ENCODE measurements at regions not wholly inside any gene's neighbourhood (a gene's known extent, or its start where the extent isn't known, plus 50 kb on each side); places are given as distances from the start of the nearest gene placed in this dataset.

DNA sequence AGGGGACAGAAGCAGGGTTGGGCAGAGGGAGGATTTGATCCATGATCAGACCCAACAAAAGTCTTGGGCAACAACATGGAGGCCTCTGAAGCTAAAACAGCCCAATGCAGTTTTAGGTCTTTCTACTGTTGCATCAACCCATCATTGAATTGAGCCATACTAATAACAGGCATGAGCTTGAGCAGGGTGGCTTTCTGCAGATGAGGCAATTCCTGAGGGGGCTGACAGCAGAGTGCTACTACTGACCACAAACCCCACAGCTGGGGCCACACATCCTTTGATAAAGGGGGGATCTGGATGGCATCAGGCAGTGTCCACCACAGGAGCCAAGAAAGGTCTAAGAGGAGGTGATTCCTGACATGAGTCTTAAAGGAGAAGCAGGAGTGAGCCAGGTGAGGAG lies 517.0 kb upstream of the PPP2R3A start:
- Histone ChIP-seq H3K4me1 (no peaks in the 10 kb centered on the region), H3K36me3 (no peaks in the 10 kb centered on the region), H3K4me3 (no peak overlapping the region), H3K9me3 (no peaks in the 10 kb centered on the region), H3K27ac (no peak overlapping the region), H3K27me3 (no peaks in the 10 kb centered on the region)
- intact Hi-C loops (cut with DNase I; ENCODE audit: low total_unique reads) (no loop called here), in situ Hi-C loops (cut with MboI; ENCODE audit: low pct_ligation_motif_present in 1 of 4, low pct_unique_long_range_greater_than_20kb in 1 of 4, low sequenced_read_pairs in 3 of 4) (no loop called here)
- TF ChIP-seq POLR2AphosphoS5 (IDR thresholded peaks at IDR 0.05): no peak
- TF ChIP-seq, protein P1, sequence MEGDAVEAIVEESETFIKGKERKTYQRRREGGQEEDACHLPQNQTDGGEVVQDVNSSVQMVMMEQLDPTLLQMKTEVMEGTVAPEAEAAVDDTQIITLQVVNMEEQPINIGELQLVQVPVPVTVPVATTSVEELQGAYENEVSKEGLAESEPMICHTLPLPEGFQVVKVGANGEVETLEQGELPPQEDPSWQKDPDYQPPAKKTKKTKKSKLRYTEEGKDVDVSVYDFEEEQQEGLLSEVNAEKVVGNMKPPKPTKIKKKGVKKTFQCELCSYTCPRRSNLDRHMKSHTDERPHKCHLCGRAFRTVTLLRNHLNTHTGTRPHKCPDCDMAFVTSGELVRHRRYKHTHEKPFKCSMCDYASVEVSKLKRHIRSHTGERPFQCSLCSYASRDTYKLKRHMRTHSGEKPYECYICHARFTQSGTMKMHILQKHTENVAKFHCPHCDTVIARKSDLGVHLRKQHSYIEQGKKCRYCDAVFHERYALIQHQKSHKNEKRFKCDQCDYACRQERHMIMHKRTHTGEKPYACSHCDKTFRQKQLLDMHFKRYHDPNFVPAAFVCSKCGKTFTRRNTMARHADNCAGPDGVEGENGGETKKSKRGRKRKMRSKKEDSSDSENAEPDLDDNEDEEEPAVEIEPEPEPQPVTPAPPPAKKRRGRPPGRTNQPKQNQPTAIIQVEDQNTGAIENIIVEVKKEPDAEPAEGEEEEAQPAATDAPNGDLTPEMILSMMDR (IDR thresholded peaks at IDR 0.05): no peak
- TF ChIP-seq POLR2A (IDR thresholded peaks at IDR 0.05): no peak
- no peak for DNase-seq

DNA sequence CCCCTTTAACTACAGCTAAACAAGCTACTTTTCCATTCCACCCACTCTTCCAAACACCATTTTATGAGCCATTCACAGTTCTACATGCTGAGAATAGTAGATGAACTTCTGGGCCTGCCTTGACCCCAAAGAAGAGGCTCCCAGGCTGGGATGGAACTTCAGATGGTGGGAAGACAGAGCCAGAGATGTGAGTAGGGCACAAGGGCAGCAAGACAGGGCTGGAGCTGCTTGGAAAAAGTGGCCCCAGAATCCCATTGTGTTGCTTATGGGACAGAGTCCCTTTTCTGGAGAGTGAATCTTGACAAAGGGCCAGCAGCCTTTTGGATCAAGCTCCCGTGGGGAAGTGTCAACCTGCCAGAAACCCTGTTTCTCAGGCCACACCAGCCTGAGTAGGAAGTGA lies 516.5 kb upstream of the PPP2R3A start:
- in situ Hi-C loops (cut with MboI; ENCODE audit: low pct_ligation_motif_present in 1 of 4, low pct_unique_long_range_greater_than_20kb in 1 of 4, low sequenced_read_pairs in 3 of 4) (no loop called here), intact Hi-C loops (cut with DNase I; ENCODE audit: low total_unique reads) (no loop called here)
- Histone ChIP-seq H3K36me3 (no peaks in the 10 kb centered on the region), H3K27me3 (no peaks in the 10 kb centered on the region), H3K4me3 (no peak overlapping the region), H3K27ac (no peak overlapping the region), H3K4me1 (no peaks in the 10 kb centered on the region), H3K9me3 (no peaks in the 10 kb centered on the region)
- WGBS, 2 donors (ENCODE audit: low coverage in 1 of 2): 75% methylated on average over 1 of the region's 1 CpG; no CpG with 5 or more reads in 1 of the 2 donors
- TF ChIP-seq, protein P1 (IDR thresholded peaks at IDR 0.05): no peak
- TF ChIP-seq POLR2AphosphoS5 (IDR thresholded peaks at IDR 0.05) (no peak), POLR2A (IDR thresholded peaks at IDR 0.05) (no peak), EP300 (IDR thresholded peaks at IDR 0.05; ENCODE audit: low read depth) (no peak)
- no peak for DNase-seq

DNA sequence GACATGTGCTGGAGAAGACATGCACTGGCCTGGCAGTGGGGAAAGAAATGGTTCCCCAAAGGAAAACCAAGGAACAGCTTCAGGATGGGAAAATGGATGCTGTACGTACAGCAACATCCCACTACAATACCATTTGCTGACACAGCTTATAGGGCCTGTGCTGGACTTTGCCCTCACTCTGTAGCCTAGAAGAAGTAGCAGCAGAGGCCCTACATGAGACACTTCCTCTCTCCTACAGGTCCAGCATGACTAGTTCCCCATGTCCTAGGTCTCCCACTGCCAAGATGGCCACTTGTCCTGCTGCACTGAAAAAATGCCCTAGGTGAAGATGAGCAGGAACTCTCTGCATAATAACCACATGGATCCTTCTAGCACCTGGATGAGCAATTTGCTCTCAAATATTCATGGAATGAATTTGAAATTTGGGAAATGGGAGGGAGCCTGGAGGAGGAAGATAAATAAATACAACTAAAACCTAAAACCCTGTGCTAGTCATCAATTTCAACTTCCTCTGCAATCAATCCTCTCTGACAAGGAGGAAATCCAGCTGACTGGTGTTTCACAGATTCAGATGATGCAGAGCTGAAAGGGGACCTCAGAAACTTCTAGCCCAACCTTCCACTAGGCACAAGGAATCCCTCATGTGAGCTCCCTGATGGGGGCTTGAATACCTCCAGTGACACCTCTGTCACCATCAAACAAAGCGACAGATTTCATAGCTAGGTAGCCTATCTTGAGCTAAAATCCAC lies 514.3 kb upstream of the PPP2R3A start:
- Histone ChIP-seq H3K27ac (no peak overlapping the region), H3K36me3 (no peaks in the 10 kb centered on the region), H3K4me1 (no peaks in the 10 kb centered on the region), H3K4me3 (no peak overlapping the region), H3K27me3 (peaks cover 2% of the 10 kb centered on the region), H3K9me3 (no peaks in the 10 kb centered on the region)
- in situ Hi-C loops (cut with MboI; ENCODE audit: low pct_ligation_motif_present in 1 of 4, low pct_unique_long_range_greater_than_20kb in 1 of 4, low sequenced_read_pairs in 3 of 4): no loop called here
- intact Hi-C loops (cut with DNase I; ENCODE audit: low total_unique reads): no loop called here
- TF ChIP-seq EP300 (IDR thresholded peaks at IDR 0.05; ENCODE audit: low read depth) (no peak), POLR2A (IDR thresholded peaks at IDR 0.05) (no peak), POLR2AphosphoS5 (IDR thresholded peaks at IDR 0.05) (no peak)
- TF ChIP-seq, protein P1 (IDR thresholded peaks at IDR 0.05): no peak
- WGBS, 2 donors (ENCODE audit: low coverage in 1 of 2): 83% methylated on average over 2 of the region's 2 CpGs; no CpG with 5 or more reads in 1 of the 2 donors
- DNase-seq: no peak

DNA sequence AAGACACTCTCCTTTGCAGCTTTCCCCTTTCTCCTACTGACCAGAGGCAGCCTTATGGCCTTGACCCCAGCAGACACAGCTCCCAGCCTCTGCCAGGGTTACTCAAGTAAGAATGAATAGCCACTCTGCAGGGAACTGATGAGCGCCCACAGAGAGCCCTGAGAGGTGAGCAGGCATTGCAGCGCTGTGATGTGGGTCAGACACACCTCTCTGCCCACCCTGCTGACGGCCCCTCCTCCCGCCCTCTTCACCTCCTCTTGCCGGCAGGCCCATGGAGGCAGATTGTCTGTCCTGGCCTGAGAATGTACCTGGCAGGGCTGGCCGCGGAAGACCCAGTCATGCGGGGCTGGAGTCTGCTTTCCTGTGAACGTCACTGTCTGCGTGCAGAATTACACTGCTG lies 512.6 kb upstream of the PPP2R3A start:
- WGBS, 2 donors (ENCODE audit: low coverage in 1 of 2): 50 to 59% methylated on average over 2 to 10 of the region's 10 CpGs
- no peak for DNase-seq
- TF ChIP-seq POLR2A (IDR thresholded peaks at IDR 0.05) (no peak), EP300 (IDR thresholded peaks at IDR 0.05; ENCODE audit: low read depth) (no peak), POLR2AphosphoS5 (IDR thresholded peaks at IDR 0.05) (no peak)
- TF ChIP-seq, protein P1 (IDR thresholded peaks at IDR 0.05): no peak
- Histone ChIP-seq H3K36me3 (no peaks in the 10 kb centered on the region), H3K4me3 (no peak overlapping the region), H3K27ac (no peak overlapping the region), H3K4me1 (no peaks in the 10 kb centered on the region), H3K27me3 (peaks cover 6% of the 10 kb centered on the region), H3K9me3 (no peaks in the 10 kb centered on the region)
- in situ Hi-C loops (cut with MboI; ENCODE audit: low pct_ligation_motif_present in 1 of 4, low pct_unique_long_range_greater_than_20kb in 1 of 4, low sequenced_read_pairs in 3 of 4) (no loop called here), intact Hi-C loops (cut with DNase I; ENCODE audit: low total_unique reads) (no loop called here)
